ENCODE measurements at regions not wholly inside any gene's neighbourhood (a gene's known extent, or its start where the extent isn't known, plus 50 kb on each side); places are given as distances from the start of the nearest gene placed in this dataset.

DNA sequence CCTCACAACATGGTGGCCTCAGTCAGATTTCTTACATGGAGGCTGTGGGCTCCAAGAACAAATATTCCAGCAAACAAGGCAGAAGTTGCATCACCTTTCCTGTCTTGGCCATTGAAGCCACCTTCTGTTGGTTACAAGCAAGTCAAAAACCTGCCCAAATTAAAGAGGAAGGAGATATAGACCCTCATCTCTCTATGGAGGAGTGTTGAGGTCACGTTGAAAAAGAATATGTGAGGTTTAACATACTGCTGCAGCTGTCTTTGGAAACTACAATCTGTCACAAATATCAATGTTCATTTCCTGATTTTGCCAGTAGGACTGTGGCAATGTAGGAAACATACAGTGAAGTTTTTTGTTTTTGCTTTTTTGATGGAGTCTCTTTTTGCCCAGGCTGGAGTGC is 211.4 kb downstream of the COPRS start:
- TF ChIP-seq, protein P1, sequence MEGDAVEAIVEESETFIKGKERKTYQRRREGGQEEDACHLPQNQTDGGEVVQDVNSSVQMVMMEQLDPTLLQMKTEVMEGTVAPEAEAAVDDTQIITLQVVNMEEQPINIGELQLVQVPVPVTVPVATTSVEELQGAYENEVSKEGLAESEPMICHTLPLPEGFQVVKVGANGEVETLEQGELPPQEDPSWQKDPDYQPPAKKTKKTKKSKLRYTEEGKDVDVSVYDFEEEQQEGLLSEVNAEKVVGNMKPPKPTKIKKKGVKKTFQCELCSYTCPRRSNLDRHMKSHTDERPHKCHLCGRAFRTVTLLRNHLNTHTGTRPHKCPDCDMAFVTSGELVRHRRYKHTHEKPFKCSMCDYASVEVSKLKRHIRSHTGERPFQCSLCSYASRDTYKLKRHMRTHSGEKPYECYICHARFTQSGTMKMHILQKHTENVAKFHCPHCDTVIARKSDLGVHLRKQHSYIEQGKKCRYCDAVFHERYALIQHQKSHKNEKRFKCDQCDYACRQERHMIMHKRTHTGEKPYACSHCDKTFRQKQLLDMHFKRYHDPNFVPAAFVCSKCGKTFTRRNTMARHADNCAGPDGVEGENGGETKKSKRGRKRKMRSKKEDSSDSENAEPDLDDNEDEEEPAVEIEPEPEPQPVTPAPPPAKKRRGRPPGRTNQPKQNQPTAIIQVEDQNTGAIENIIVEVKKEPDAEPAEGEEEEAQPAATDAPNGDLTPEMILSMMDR (IDR thresholded peaks at IDR 0.05), result no peak
- TF ChIP-seq POLR2A (IDR thresholded peaks at IDR 0.05), result no peak
